CD14-positive monocyte (primary cell): ENCODE measurements at regions not wholly inside any gene's neighbourhood (a gene's known extent, or its start where the extent isn't known, plus 50 kb on each side); places are given as distances from the start of the nearest gene placed in this dataset.
"Not testable (repeated sequence)": the region's sequence is repeated elsewhere in the genome, so short reads cannot be mapped to it uniquely, and the experiment has no call there.

Experiments used
- DNase-seq, 3 donors: peaks; one replicate each; pipeline ENCODE4 v3.0.0-alpha.2; 2011 to 2022
- H2AFZ ChIP-seq: 2 replicates; pipeline ENCODE4 v1.6.0; 2012; ENCODE audit warnings: mild to moderate bottlenecking, low read depth, low read length, inconsistent platforms; ENCODE audit not compliant: insufficient read depth, poor library complexity, severe bottlenecking
- H3K27ac ChIP-seq, 2 donors: 1 replicate in 1 of 2; 2 replicates in 1 of 2; pipeline ENCODE4 v1.5.1; 2012 to 2013; ENCODE audit warnings: low read length in 2 of 2, control low read depth in 1 of 2, inconsistent platforms in 1 of 2, low read depth in 1 of 2, mild to moderate bottlenecking in 1 of 2
- H3K27me3 ChIP-seq, 2 donors: one replicate each; pipeline versions ENCODE4 v1.6.0 to v1.6.1; 2011 to 2013; ENCODE audit warnings: low read length in 2 of 2; ENCODE audit not compliant: control insufficient read depth in 2 of 2, insufficient read depth in 2 of 2
- H3K36me3 ChIP-seq, 2 donors: replicated peaks in 1 of 2; 1 replicate in 1 of 2; 2 replicates in 1 of 2; pipeline versions ENCODE4 v1.5.1 to v1.6.1; 2012 to 2013; ENCODE audit warnings: low read length in 2 of 2, control low read depth in 1 of 2, inconsistent platforms in 1 of 2, mild to moderate bottlenecking in 1 of 2; ENCODE audit not compliant: insufficient read depth in 2 of 2, control insufficient read depth in 1 of 2
- H3K4me1 ChIP-seq, 2 donors: 1 replicate in 1 of 2; 2 replicates in 1 of 2; pipeline versions ENCODE4 v1.5.1 to v1.6.1; 2012 to 2013; ENCODE audit warnings: low read length in 2 of 2, control low read depth in 1 of 2, inconsistent platforms in 1 of 2, mild to moderate bottlenecking in 1 of 2, moderate library complexity in 1 of 2; ENCODE audit not compliant: insufficient read depth in 2 of 2, control insufficient read depth in 1 of 2
- H3K4me2 ChIP-seq: replicated peaks from 2 replicates; pipeline ENCODE3; 2012; ENCODE audit warnings: low read length, moderate library complexity, mild to moderate bottlenecking; ENCODE audit not compliant: poor library complexity, severe bottlenecking; ENCODE audit errors: extremely low read depth
- H3K4me3 ChIP-seq, 3 experiments: fragments of 200-600 bp in 1 of 3; sonication (generic) in 1 of 3; replicated peaks in 1 of 3; 1 replicate in 2 of 3; 2 replicates in 1 of 3; pipeline ENCODE4 v1.5.1; 2011 to 2013; ENCODE audit warnings: low read length in 3 of 3, mild to moderate bottlenecking in 3 of 3, control low read depth in 2 of 3, low read depth in 2 of 3, inconsistent platforms in 1 of 3, moderate library complexity in 1 of 3
- H3K79me2 ChIP-seq: 2 replicates; pipeline ENCODE4 v1.6.0; 2012; ENCODE audit warnings: mild to moderate bottlenecking, control low read depth, inconsistent platforms, low read length, moderate library complexity; ENCODE audit not compliant: insufficient read depth
- H3K9ac ChIP-seq: 2 replicates; pipeline ENCODE4 v1.6.0; 2017; ENCODE audit warnings: low read length, mild to moderate bottlenecking; ENCODE audit not compliant: insufficient read depth, poor library complexity, severe bottlenecking
- H3K9me3 ChIP-seq, 2 donors: replicated peaks in 1 of 2; 1 replicate in 1 of 2; 2 replicates in 1 of 2; pipeline versions ENCODE4 v1.5.1 to v1.6.1; 2012 to 2013; ENCODE audit warnings: low read length in 2 of 2, control low read depth in 1 of 2; ENCODE audit not compliant: control insufficient read depth in 1 of 2, insufficient read depth in 1 of 2
- H4K20me1 ChIP-seq: 2 replicates; pipeline ENCODE4 v1.6.0; 2012; ENCODE audit warnings: mild to moderate bottlenecking, low read length, control low read depth, moderate library complexity; ENCODE audit not compliant: insufficient read depth
- H3K27ac Mint-ChIP-seq, 7 donors: one replicate each; pipeline ENCODE4 v1.8.0; 2020; ENCODE audit warnings: mild to moderate bottlenecking in 7 of 7, mixed read lengths in 7 of 7, moderate library complexity in 6 of 7, inconsistent platforms in 2 of 7
- H3K27me3 Mint-ChIP-seq, 3 donors: one replicate each; pipeline ENCODE4 v1.8.0; 2021 to 2022; ENCODE audit warnings: low read depth in 3 of 3, mild to moderate bottlenecking in 3 of 3, mixed read lengths in 3 of 3, moderate library complexity in 3 of 3, inconsistent platforms in 1 of 3
- H3K36me3 Mint-ChIP-seq, 2 donors: one replicate each; pipeline ENCODE4 v1.8.0; 2020; ENCODE audit warnings: mixed read lengths in 2 of 2, inconsistent platforms in 1 of 2, mild to moderate bottlenecking in 1 of 2
- H3K4me1 Mint-ChIP-seq: one replicate; pipeline ENCODE4 v1.8.0; 2020; ENCODE audit warnings: mild to moderate bottlenecking, mixed read lengths
- H3K4me3 Mint-ChIP-seq, 2 donors: one replicate each; pipeline ENCODE4 v1.8.0; 2020; ENCODE audit warnings: mild to moderate bottlenecking in 2 of 2, mixed read lengths in 2 of 2, moderate library complexity in 1 of 2
- H3K9me3 Mint-ChIP-seq, 7 donors: one replicate each; pipeline ENCODE4 v1.8.0; 2020 to 2022; ENCODE audit warnings: mixed read lengths in 7 of 7, mild to moderate bottlenecking in 6 of 7, moderate library complexity in 6 of 7, inconsistent platforms in 2 of 7
- CTCF ChIP-seq: fragments of 200-600 bp; IDR thresholded peaks from one replicate; pipeline ENCODE4 v1.8.0; 2022; ENCODE audit warnings: antibody characterized with exemption, mild to moderate bottlenecking
- WGBS: methylation state at CpG from one replicate; pipeline ENCODE4 v1.1.5; 2013; ENCODE audit warnings: missing lambda C conversion rate; ENCODE audit not compliant: insufficient coverage; 5-methylcytosine and 5-hydroxymethylcytosine counted together
- intact Hi-C, 2 donors: fragments of 100-400 bp; cut with micrococcal nuclease; formaldehyde crosslinking; loops; one replicate each; pipeline versions ENCODE4 v1.15.0 to v1.15.1; 2023

GRCh38 chr5:102048940-102049339, 247.1 kb downstream of the SLCO4C1 start:
- Histone ChIP-seq H3K9ac (no peak overlapping the region), H3K79me2 (no peaks in the 10 kb centered on the region), H3K9me3 (no peaks in the 10 kb centered on the region), H3K4me3 (no peak overlapping the region), H3K27me3 (no peaks in the 10 kb centered on the region), H3K36me3 (no peaks in the 10 kb centered on the region), H3K4me1 (no peaks in the 10 kb centered on the region), H2AFZ (no peak overlapping the region), H4K20me1 (no peaks in the 10 kb centered on the region), H3K27ac (no peak overlapping the region), H3K4me2 (no peak overlapping the region)
- TF ChIP-seq CTCF, result no peak
- intact Hi-C loops, result no loop called here
- DNase-seq, result no peak
- H3K27ac Mint-ChIP-seq, result no peak overlapping the region
- WGBS, result no CpG with 5 or more reads among the region's 1 CpG
- H3K4me3 Mint-ChIP-seq, result no peak overlapping the region
- peaks cover 12% of the 10 kb centered on the region for H3K4me1 Mint-ChIP-seq
- H3K9me3 Mint-ChIP-seq, result peaks cover 0 to 3% (median 0%) of the 10 kb centered on the region in 7 donors
- no peaks in the 10 kb centered on the region for H3K27me3 Mint-ChIP-seq
- no peaks in the 10 kb centered on the region for H3K36me3 Mint-ChIP-seq

DNA sequence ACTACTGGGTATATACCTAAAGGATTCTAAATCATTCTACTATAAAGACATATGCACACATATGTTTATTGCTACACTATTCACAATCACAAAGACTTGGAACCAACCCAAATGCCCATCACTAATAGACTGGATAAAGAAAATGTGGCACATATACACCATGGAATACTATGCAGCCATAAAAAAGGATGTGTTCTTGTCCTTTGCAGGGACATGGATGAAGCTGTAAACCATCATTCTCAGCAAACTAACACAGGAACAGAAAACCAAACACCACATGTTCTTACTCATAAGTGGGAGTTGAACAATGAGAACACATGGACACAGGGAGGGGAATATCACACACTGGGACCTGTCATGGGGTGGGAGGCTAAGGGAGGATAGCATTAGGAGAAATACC, 249.0 kb downstream of the SLCO4C1 start:
- H3K27ac Mint-ChIP-seq, H3K36me3 ChIP-seq, H3K9me3 Mint-ChIP-seq, H3K4me3 ChIP-seq, H3K27ac ChIP-seq, intact Hi-C loops, H3K27me3 Mint-ChIP-seq, H3K79me2 ChIP-seq, H4K20me1 ChIP-seq, H3K9ac ChIP-seq, H3K4me2 ChIP-seq, H3K9me3 ChIP-seq, H2AFZ ChIP-seq, H3K36me3 Mint-ChIP-seq, H3K27me3 ChIP-seq, DNase-seq, H3K4me3 Mint-ChIP-seq, H3K4me1 ChIP-seq: not testable (repeated sequence)
- peaks cover 12% of the 10 kb centered on the region for H3K4me1 Mint-ChIP-seq
